ENCODE measurements at regions not wholly inside any gene's neighbourhood (a gene's known extent, or its start where the extent isn't known, plus 50 kb on each side); places are given as distances from the start of the nearest gene placed in this dataset.
"Not testable (repeated sequence)": the region's sequence is repeated elsewhere in the genome, so short reads cannot be mapped to it uniquely, and the experiment has no call there.

DNA sequence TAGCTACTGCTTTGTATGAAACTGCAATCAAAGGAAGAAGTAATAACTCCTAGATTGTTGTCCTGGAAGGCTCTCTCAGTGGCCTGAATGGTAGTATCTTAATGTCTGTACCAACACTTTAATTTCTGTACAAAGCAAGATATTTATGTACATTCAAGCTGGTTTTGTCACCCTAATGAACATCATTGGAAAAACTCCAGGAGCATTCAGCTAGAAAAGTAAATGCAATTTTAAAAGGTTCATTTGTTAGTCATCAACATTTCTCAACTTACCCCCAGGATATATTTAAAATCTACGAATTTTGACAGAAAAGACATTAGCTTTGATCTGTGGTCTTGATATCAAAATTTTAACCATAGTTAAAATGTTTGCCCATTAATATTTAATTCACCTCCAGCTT lies 80.0 kb upstream of the FGF13 start:
- Mint-ChIP-seq H3K9me3 (no peaks in the 10 kb centered on the region), H3K27ac (no peak overlapping the region), H3K27me3 (ENCODE audit: low read depth) (no peaks in the 10 kb centered on the region), H3K4me3 (no peak overlapping the region), H3K4me1 (no peaks in the 10 kb centered on the region), H3K36me3 (no peaks in the 10 kb centered on the region)
- ChIA-PET POLR2A (no interaction called here), CTCF (no interaction called here)
- TF ChIP-seq, protein P1, sequence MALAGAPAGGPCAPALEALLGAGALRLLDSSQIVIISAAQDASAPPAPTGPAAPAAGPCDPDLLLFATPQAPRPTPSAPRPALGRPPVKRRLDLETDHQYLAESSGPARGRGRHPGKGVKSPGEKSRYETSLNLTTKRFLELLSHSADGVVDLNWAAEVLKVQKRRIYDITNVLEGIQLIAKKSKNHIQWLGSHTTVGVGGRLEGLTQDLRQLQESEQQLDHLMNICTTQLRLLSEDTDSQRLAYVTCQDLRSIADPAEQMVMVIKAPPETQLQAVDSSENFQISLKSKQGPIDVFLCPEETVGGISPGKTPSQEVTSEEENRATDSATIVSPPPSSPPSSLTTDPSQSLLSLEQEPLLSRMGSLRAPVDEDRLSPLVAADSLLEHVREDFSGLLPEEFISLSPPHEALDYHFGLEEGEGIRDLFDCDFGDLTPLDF (CRISPR knock-in tag; IDR thresholded peaks at IDR 0.05), result no peak
- ATAC-seq, result no peak
- no peak for DNase-seq (ENCODE audit: low spot score)

DNA sequence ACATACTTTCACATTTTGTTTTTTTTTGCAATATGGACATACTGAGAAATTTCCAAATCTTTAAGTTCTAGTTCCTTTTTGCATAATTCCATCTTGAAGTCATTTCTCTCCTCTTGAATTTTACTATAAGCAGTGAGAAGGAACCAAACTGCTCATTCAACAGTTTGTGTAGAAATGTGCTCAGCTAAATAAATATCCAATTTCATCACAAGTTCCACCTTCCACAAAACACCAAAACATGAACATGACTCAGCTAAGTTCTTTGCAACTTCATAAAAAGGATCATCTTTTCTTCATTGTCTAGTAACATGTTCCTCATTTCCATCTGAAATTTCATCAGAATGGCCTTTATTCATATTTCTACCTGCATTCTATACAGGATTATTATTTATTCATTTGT lies 77.3 kb upstream of the FGF13 start:
- Mint-ChIP-seq H3K27me3 (ENCODE audit: low read depth) (peaks cover 3% of the 10 kb centered on the region; the same call in 1 of the 2 replicates), H3K4me1 (no peaks in the 10 kb centered on the region), H3K9me3 (peaks cover 15% of the 10 kb centered on the region), H3K36me3 (no peaks in the 10 kb centered on the region), H3K4me3 (no peak overlapping the region), H3K27ac (no peak overlapping the region)
- ChIA-PET POLR2A (no interaction called here), CTCF (no interaction called here)
- DNase-seq (ENCODE audit: low spot score) (no peak), ATAC-seq (no peak)
- TF ChIP-seq JAZF1 (CRISPR knock-in tag; IDR thresholded peaks at IDR 0.05) (no peak), RELA (CRISPR knock-in tag; IDR thresholded peaks at IDR 0.05; ENCODE audit: borderline replicate concordance) (no peak)
- TF ChIP-seq, protein P2, sequence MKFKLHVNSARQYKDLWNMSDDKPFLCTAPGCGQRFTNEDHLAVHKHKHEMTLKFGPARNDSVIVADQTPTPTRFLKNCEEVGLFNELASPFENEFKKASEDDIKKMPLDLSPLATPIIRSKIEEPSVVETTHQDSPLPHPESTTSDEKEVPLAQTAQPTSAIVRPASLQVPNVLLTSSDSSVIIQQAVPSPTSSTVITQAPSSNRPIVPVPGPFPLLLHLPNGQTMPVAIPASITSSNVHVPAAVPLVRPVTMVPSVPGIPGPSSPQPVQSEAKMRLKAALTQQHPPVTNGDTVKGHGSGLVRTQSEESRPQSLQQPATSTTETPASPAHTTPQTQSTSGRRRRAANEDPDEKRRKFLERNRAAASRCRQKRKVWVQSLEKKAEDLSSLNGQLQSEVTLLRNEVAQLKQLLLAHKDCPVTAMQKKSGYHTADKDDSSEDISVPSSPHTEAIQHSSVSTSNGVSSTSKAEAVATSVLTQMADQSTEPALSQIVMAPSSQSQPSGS (CRISPR knock-in tag; IDR thresholded peaks at IDR 0.05; ENCODE audit: borderline replicate concordance, low read depth), result no peak
- TF ChIP-seq, protein P3, sequence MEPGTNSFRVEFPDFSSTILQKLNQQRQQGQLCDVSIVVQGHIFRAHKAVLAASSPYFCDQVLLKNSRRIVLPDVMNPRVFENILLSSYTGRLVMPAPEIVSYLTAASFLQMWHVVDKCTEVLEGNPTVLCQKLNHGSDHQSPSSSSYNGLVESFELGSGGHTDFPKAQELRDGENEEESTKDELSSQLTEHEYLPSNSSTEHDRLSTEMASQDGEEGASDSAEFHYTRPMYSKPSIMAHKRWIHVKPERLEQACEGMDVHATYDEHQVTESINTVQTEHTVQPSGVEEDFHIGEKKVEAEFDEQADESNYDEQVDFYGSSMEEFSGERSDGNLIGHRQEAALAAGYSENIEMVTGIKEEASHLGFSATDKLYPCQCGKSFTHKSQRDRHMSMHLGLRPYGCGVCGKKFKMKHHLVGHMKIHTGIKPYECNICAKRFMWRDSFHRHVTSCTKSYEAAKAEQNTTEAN (CRISPR knock-in tag; IDR thresholded peaks at IDR 0.05), result no peak

DNA sequence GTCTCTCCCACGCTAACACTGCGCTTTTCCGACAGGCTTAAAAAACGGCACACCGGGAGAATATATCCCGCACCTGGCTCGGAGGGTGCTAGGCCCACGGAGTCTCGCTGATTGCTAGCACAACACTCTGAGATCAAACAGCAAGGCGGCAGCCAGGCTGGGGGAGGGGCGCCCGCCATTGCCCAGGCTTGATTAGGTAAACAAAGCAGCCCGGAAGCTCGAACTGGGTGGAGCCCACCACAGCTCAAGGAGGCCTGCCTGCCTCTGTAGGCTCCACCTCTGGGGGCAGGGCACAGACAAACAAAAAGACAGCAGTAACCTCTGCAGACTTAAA lies 67.0 kb upstream of the FGF13 start:
- POLR2A ChIA-PET, result interaction anchor here (0.6 kb wide), 1 partner anchor 1680 kb away, joined by 3 read pairs; no protein-coding TSS in a partner anchor
- not testable (repeated sequence) for H3K27ac Mint-ChIP-seq; H3K9me3 Mint-ChIP-seq; H3K36me3 Mint-ChIP-seq; H3K27me3 Mint-ChIP-seq (ENCODE audit: low read depth); H3K4me1 Mint-ChIP-seq; ATAC-seq
- peak; percentile 52 for DNase-seq (ENCODE audit: low spot score)
- TF ChIP-seq, protein P4, sequence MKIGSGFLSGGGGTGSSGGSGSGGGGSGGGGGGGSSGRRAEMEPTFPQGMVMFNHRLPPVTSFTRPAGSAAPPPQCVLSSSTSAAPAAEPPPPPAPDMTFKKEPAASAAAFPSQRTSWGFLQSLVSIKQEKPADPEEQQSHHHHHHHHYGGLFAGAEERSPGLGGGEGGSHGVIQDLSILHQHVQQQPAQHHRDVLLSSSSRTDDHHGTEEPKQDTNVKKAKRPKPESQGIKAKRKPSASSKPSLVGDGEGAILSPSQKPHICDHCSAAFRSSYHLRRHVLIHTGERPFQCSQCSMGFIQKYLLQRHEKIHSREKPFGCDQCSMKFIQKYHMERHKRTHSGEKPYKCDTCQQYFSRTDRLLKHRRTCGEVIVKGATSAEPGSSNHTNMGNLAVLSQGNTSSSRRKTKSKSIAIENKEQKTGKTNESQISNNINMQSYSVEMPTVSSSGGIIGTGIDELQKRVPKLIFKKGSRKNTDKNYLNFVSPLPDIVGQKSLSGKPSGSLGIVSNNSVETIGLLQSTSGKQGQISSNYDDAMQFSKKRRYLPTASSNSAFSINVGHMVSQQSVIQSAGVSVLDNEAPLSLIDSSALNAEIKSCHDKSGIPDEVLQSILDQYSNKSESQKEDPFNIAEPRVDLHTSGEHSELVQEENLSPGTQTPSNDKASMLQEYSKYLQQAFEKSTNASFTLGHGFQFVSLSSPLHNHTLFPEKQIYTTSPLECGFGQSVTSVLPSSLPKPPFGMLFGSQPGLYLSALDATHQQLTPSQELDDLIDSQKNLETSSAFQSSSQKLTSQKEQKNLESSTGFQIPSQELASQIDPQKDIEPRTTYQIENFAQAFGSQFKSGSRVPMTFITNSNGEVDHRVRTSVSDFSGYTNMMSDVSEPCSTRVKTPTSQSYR (CRISPR knock-in tag; IDR thresholded peaks at IDR 0.05), result peak; percentile 21; the same call in 1 of the 2 replicates
- 0 out of 2 replicates have a peak overlapping the region, but pooled peaks have one; percentile 20 for H3K4me3 Mint-ChIP-seq
- CTCF ChIA-PET, result interaction anchor here (0.6 kb wide), 1 partner anchor 111 kb away, joined by 3 read pairs; no protein-coding TSS in a partner anchor

DNA sequence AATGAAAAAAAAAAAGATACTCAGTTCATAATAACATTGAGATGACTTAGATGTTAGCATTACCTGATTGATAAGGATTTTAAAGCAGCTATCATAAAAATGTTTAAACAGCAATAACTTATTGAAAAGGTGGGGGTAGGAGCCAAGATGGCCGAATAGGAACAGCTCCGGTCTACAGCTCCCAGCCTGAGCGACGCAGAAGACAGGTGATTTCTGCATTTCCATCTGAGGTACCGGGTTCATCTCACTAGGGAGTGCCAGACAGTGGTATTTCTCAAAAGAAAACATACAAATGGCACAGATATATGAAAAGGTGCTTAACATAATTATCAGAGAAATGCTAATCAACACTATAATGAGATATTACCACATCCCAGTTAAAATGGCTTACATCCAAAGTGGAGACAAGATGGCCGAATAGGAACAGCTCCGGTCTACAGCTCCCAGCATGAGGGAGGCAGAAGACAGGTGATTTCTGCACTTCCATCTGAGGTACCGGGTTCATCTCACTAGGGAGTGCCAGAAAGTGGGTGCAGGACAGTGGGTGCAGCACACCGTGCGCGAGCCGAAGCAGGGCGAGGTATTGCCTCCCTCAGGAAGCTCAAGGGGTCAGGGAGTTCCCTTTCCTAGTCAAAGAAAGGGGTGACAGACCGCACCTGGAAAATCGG lies 66.5 kb upstream of the FGF13 start:
- DNase-seq (ENCODE audit: low spot score); H3K9me3 Mint-ChIP-seq; H3K27me3 Mint-ChIP-seq (ENCODE audit: low read depth); H3K4me3 Mint-ChIP-seq; H3K4me1 Mint-ChIP-seq; H3K27ac Mint-ChIP-seq; POLR2A ChIA-PET; H3K36me3 Mint-ChIP-seq; ATAC-seq: not testable (repeated sequence)
- CTCF ChIA-PET, result interaction anchor here (0.6 kb wide), 1 partner anchor 112 kb away, joined by 3 read pairs; no protein-coding TSS in a partner anchor

DNA sequence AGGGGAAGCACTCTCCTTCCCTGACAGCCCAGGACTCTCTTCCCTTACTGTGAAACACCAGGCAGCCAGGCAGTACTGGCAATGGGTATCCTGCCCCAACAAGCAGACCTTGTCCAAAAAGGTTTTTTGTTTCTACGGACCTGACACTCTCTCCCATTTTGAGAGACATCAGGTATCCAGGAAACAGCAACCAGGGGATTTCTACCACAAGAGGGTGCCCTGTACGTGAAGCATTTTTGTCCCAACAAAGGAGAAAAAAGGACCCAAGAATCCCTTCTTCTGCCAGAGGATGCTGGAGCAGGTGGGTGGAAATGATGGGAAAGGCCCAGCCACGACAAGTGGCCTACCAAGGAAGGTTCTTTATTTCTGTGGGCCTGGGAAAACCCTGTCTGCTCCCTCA lies 65.7 kb upstream of the FGF13 start:
- H3K27me3 Mint-ChIP-seq (ENCODE audit: low read depth), result no peaks in the 10 kb centered on the region
- no peaks in the 10 kb centered on the region for H3K9me3 Mint-ChIP-seq
- POLR2A ChIA-PET, result no interaction called here
- no peaks in the 10 kb centered on the region for H3K36me3 Mint-ChIP-seq
- ATAC-seq, result peak; percentile 52; the same call in 1 of the 2 replicates
- no peak overlapping the region for H3K4me3 Mint-ChIP-seq
- H3K4me1 Mint-ChIP-seq, result peaks cover 9% of the 10 kb centered on the region; the same call in 1 of the 2 replicates
- no peak for DNase-seq (ENCODE audit: low spot score)
- CTCF ChIA-PET, result no interaction called here
- no peak overlapping the region for H3K27ac Mint-ChIP-seq
- TF ChIP-seq ZNF121 (CRISPR knock-in tag; IDR thresholded peaks at IDR 0.05) (no peak), SP1 (CRISPR knock-in tag; conservative IDR thresholded peaks at IDR 0.05) (no peak), FOXK1 (CRISPR knock-in tag; IDR thresholded peaks at IDR 0.05) (no peak), FOXJ3 (CRISPR knock-in tag; IDR thresholded peaks at IDR 0.05; ENCODE audit: borderline replicate concordance) (no peak), JAZF1 (CRISPR knock-in tag; IDR thresholded peaks at IDR 0.05) (no peak), MYBL2 (CRISPR knock-in tag; IDR thresholded peaks at IDR 0.05) (no peak)
- TF ChIP-seq, protein P5, sequence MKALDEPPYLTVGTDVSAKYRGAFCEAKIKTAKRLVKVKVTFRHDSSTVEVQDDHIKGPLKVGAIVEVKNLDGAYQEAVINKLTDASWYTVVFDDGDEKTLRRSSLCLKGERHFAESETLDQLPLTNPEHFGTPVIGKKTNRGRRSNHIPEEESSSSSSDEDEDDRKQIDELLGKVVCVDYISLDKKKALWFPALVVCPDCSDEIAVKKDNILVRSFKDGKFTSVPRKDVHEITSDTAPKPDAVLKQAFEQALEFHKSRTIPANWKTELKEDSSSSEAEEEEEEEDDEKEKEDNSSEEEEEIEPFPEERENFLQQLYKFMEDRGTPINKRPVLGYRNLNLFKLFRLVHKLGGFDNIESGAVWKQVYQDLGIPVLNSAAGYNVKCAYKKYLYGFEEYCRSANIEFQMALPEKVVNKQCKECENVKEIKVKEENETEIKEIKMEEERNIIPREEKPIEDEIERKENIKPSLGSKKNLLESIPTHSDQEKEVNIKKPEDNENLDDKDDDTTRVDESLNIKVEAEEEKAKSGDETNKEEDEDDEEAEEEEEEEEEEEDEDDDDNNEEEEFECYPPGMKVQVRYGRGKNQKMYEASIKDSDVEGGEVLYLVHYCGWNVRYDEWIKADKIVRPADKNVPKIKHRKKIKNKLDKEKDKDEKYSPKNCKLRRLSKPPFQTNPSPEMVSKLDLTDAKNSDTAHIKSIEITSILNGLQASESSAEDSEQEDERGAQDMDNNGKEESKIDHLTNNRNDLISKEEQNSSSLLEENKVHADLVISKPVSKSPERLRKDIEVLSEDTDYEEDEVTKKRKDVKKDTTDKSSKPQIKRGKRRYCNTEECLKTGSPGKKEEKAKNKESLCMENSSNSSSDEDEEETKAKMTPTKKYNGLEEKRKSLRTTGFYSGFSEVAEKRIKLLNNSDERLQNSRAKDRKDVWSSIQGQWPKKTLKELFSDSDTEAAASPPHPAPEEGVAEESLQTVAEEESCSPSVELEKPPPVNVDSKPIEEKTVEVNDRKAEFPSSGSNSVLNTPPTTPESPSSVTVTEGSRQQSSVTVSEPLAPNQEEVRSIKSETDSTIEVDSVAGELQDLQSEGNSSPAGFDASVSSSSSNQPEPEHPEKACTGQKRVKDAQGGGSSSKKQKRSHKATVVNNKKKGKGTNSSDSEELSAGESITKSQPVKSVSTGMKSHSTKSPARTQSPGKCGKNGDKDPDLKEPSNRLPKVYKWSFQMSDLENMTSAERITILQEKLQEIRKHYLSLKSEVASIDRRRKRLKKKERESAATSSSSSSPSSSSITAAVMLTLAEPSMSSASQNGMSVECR (CRISPR knock-in tag; IDR thresholded peaks at IDR 0.05; ENCODE audit: borderline replicate concordance), result no peak

Measured in WTC11 (cell line).